D341Med (cell line): ENCODE measurements at regions not wholly inside any gene's neighbourhood (a gene's known extent, or its start where the extent isn't known, plus 50 kb on each side); places are given as distances from the start of the nearest gene placed in this dataset.
"Not testable (repeated sequence)": the region's sequence is repeated elsewhere in the genome, so short reads cannot be mapped to it uniquely, and the experiment has no call there.

Source experiments
- DNase-seq: peaks from one replicate; pipeline ENCODE4 v3.0.0; 2012; ENCODE audit warnings: low spot score

DNA sequence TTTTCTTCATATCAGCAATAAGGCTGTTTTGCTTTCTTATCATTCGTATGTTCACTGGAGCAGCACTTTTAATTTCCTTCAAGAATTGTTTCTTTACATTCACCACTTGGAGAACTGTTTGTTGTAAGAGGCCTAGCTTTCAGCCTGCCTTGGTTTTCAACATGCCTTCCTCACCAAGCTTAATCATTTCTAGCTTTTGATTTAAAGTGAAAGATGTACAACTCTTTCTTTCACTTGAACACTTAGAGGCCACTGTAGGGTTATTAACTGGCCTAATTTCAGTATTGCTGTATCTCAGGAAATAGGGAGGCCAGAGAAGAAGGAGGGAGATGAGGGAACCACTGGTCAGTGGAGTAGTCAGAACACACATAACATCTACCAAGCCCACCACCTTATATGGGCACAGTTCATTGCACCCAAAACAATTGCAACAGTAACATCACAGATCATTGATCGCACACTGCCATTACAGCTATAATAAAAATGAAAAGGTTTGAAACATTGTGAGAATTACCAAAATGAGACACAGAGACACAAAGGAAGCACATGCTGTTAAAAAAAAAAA is 181.4 kb upstream of the TUBA3C start:
- DNase-seq: no peak

DNA sequence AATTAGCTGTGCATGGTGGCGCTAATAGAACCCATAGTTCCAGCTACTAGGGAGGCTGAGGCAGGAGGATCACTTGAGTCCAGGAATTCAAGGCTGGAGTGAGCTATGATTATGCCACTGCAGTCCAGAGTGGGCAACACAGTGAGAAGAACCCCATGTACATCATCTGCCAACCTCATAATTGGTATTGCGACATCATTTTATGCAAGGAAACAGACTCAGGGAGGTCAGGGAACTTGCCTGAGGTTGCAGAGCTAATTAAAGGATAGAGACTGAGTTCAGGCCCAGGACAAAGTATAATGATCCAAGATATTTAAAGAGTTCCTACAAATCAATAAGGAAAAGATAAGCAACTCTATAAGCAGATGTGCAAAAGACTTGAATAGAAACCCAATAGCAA is 178.1 kb upstream of the TUBA3C start:
- not testable (repeated sequence) for DNase-seq

DNA sequence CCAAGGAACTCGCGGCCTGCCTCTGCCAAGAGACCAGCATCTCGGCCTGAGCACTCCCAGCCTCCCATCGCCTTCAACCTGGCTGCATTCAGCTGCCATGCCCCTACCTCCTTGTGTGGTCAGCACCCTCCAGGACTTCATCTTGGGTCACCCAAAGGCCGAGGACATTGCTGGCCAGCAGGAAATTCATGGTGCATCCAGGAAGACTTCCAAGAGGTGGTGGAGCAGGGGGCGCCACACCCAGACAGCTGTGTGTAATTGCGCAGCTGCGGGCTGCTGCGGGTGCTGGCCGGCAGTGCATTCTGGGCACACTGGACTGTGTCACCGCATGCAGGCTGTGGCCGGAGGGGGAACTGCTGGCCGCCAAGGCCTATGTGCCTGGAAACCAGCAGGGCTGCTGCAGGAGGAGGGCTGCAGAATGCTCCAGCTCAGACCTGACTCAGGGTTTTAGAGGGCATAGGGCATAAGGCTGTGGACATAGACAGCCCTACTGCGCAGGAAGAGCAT is 164.3 kb upstream of the TUBA3C start:
- no peak for DNase-seq

DNA sequence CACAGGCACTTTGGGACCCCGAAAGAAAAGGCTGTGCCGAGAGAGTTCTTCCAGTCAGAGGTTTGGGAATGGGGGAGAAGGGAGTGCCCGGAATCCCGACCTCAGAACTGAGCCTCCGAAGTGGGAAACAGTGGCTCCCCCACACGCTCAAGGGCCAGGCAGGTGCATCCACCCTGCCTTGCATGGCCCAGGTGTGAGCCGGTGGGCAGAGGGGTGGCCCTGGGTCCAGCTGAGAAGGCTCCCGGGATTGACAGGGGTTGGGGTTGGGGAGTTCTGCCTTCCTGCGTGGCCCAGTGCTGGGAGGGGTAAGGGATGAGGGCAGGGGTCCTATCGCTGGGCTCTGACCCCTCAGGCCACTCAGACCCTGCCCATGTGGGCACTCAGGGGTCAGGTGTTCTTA is 163.5 kb upstream of the TUBA3C start:
- DNase-seq: no peak

DNA sequence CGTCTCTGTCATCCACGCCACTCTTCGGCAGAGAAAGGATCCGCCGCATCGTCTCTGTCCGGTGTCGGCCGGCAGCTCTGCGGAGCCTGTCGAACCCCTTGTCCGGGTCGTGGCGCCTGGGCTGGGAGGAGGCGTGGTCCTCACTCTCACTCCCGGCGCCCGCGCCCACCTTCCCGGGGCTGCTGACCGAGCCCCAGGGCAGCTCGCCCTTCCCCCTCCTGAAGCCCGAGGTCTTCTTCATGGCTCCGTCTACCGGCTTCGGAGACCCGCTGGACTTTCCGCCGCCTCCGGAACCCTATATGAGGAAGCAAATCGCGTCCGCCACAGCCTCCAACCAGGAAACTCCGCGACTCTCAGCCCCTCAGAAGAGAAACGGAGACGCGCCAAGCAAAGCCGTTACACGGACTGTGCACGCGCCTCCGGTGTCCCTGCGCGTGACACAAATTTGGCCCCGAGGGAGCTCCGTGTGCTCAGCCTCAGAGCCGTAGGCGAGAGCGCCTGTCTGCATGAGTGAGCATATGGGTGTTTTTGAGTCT is 163.0 kb upstream of the TUBA3C start:
- peak; percentile 8 for DNase-seq

DNA sequence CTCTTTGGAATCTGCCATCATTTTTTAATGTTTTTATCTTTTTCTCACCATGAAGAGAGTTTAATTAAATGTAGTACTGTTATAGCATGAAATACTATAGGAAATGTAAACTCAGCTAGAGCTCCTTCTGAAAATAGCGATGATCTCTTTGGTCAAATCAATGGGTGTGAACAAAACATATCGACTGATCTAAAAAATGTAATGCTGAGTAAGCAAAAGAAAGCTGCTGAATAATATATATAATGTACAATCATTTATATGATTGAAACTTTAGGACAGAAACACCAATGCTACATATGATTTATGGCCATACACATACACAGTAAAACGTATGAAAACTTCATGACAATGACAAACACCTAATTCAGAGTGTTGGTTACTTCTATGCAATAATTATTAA is 150.8 kb upstream of the TUBA3C start:
- no peak for DNase-seq

DNA sequence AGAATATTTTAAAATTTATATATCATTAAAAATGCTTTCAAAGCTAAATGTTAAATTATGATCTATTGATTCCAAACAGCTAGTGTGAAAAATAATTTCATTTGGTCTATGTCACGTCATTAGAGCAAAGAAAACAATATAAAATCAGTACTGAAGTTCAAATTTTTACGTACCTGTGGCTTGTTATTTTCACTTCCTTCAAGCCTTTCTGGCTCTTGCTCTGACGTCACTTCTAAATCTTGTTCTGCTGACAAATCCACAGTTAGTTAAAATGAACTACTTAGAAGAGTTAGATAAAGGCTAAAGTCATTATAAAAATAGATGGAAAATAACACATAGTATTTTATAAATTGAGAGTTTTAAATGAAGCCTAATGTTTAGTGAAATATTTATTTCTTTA is 147.7 kb upstream of the TUBA3C start:
- no peak for DNase-seq

DNA sequence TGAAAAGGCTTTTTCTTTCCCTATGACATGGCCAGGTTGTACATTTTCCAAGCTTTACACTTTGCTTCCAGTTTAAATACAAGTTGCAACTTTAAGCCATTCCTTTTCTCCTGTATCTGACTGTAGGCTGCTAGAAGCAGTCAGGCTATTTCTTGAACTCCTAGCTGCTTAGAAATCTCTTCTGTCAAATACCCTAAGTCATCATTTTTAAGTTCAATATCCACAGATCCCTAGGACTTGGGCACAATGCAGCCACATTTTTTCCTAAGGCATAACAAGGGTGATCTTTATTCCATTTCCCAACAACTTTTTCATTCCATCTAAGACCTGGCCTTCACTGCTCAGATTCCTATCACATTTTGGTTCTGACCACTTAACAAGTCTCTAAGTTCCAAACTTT is 142.7 kb upstream of the TUBA3C start:
- DNase-seq: no peak

DNA sequence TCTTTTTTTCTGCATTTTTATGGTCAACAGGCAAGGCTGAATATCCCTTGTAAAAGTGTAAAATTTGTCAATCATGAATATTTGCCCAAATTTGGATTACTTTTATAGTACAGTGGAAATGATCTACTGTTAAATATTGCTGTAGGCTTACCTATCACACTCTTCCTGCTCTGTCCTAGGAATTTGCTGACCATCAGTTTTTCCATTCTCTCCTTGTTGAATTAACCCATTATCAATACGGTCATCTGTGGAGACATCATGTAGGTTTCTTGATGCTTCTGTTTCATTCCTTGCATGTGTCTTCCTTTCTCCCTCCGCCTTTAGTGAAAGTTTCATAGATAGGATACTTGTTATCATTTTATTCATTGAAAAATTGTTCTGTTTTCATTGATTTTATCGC is 139.6 kb upstream of the TUBA3C start:
- DNase-seq: no peak

DNA sequence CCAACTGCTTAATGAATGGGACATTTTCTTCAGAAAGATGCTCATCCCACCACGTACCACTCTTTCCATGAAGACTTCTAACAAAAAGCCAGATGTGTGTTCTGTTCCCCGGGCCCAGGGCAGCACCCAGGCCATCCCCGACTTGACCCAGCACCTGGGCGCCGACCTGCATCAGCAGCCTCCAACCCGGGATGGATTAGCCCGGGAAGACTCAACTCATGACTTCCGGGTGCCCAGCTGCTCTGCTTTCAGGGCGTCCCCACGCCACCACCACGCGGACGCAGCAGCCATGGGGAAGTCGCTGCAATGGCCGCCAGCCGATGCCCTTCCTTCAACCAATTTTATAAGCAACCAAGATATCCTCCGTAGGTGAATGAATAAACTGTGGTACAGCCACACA is 123.8 kb upstream of the TUBA3C start:
- no peak for DNase-seq

DNA sequence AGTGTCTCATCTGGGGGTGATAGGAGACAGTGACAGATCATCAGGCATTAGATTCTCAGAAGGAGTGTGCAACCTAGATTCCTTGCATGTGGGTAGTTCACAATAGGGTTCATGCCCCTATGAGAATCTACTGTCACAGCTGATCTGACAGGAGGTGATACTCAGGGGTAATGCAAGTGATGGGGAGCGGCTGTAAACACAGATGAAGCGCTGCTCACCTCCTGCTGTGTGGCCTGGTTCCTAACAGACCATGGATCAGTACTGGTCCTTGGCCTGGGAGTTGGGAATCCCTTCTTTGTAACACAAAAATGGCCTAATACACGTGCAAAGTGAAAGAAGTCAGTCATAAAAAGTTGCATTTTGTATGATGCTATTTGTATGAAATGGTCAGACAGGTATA is 107.6 kb upstream of the TUBA3C start:
- DNase-seq: no peak

DNA sequence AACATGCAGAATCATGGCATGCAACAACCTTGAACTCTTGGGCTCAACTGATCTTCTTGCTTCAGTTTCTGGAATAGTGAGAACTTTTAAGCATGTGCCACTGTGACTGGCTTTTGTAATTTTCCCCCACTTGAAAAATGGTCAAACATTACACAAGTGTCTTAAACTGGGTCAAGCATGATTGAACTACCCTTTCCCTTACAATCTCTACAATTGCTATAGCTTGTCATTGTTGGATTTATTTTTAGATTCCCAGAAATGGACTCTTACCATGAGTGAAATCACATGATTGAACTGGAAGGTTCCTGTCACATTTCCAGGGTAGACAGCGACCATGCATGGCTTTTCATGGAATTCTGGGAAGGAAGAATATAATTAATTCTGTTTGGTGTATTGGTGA is 102.2 kb upstream of the TUBA3C start:
- DNase-seq: no peak

DNA sequence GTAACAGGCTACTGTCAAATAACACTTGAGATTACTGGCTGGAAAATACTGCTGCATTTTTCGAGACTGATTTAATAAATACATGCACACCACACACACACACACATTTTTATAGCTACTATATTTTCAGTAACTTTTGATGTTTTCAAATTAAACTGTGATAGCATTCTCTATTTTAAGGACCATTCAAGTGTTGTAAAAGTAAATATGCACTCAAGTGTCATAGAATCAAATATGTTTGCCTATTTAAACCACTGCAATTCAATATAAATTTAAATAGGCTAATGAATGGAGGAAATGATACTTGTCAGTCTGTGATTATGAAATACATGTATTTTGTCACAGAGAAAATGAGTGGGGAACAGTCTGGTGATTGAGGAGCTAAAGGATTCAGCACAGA is 86.7 kb upstream of the TUBA3C start:
- no peak for DNase-seq

DNA sequence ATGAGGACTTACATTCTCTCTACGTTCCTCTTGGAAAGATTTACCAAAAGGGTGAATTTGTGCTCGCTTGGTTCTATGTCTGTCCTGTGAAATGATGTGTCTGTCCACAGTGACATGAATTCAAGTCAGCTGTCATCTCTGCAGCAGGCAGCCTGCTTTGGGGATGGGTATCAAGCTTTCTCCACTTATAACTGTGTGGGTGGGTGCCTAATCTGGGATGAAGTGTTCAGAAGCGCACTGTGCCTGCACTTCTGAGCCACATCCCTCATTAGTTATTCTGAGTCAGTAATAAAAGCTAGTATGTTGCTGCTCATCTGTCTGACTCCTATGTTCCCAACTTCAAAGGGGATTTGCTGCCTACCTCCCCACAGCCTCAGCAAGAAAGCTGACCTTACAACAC is 86.1 kb upstream of the TUBA3C start:
- DNase-seq: no peak

DNA sequence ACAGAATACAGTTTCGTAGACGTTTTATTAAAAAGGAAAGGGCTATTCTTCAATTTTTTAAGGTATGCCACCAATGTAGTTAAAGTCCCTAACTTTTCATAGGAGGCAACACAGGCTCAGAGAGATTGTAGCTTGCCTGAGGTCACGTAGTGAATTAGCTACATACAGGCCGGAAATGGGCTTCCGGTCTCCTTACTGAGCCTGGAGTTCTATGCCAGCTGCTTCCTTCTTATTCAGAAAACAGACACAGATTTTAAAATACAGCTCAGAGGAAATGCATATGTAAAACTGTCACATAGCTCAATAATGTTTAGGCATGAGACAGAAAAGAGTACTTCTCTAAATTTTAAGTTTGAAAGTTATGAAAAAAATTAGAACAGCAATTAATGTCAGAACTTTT is 85.4 kb upstream of the TUBA3C start:
- DNase-seq: no peak

DNA sequence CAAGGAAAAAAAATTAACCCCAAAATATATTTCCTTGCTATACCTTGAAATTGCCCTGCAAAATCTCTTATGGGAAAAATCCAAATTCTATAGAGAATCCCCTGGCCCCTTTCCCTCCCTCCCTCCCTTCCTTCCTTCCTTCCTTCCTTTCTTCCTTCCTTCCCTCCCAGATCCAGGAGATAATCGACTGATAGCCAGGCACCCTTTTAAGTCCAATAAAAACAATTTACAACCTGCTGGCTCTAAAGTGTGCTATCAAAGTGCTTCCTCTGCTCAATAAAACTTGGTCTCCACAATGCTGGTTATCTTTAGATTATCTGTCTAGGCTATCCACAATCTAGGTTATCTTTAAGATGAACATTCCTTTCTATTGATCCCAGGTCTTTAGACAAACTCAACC is 83.1 kb upstream of the TUBA3C start:
- no peak for DNase-seq

DNA sequence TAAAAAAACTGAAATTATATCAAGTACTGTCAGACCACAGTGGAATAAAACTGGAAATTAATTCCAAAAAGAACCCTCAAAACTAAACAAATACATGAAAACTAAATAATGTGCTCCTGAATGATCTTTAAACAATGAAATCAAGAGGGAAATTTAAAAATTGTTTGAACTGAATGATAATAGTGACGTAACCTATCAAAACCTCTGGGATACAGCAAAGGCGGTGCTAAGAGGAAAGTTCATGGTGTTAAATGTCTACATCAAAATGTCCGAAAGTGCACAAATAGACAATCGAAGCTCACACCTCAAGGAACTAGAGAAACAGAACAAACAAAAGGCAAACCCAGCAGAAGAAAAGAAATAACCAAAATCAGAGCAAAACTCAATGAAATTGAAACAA is 70.8 kb upstream of the TUBA3C start:
- DNase-seq: no peak

DNA sequence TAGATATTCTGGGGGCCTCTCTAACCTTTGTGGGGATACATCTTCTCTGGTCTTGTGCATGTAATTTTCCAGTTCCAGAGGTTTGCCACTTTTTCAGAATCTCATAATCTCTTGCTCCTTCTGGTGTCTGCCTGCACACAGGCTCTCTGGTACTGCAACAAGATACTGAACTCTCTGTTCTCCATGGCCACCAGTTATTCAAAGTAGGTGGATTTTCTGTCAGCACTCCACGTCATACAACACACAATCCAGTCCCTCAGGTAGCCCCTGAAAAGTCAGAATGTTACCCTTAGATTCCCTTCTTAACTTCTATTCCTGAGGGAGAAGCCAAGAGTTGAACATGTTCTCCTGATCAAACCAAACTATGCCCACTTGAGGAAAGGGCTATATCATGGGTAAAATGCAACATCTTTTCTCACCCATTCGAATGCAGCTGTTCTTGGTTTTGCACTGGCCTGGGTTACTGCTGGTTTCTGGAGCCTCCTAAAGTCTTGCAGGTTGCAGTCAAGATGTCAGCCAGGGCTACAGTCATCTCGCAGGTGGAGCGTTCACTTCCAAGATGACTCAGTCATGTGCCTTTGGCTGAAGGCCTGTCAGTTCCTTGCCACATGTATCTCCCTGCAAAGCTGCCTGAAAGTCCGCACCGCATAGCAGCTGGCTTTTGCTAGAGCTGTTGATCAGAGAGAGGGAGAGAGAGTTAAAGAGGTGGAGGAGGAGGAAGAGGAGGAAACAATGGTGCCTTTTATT is 57.7 kb upstream of the TUBA3C start:
- DNase-seq: no peak
